GM18505 (cell line): ENCODE measurements at regions not wholly inside any gene's neighbourhood (a gene's known extent, or its start where the extent isn't known, plus 50 kb on each side); places are given as distances from the start of the nearest gene placed in this dataset.

Experiments
- ATAC-seq: cut with Tn5 transposase; IDR thresholded peaks from one replicate; pipeline ENCODE4 v1.9.1; 2021; ENCODE audit not compliant: unreplicated experiment
- POLR2A ChIP-seq: IDR thresholded peaks from 4 replicates; pipeline ENCODE4 v1.6.1; 2011; ENCODE audit warnings: borderline replicate concordance; ENCODE audit not compliant: insufficient read depth, insufficient read length; ENCODE audit errors: extremely low read depth

GRCh38 chr4:186806679-186807421, 83.2 kb upstream of the FAT1 start:
- ATAC-seq, result no peak
- no peak for TF ChIP-seq POLR2A

- no peak for ATAC-seq
- no peak for TF ChIP-seq POLR2A
Measured at GRCh38 chr4:186807808-186808629, 84.4 kb upstream of the FAT1 start.

GRCh38 chr4:186808630-186809018, 85.0 kb upstream of the FAT1 start:
- no peak for ATAC-seq
- TF ChIP-seq POLR2A, result no peak

GRCh38 chr4:186809070-186809469, 85.4 kb upstream of the FAT1 start:
- ATAC-seq, result no peak
- TF ChIP-seq POLR2A, result no peak

- no peak for ATAC-seq
- no peak for TF ChIP-seq POLR2A
Measured at GRCh38 chr4:186810613-186811150, 87.0 kb upstream of the FAT1 start.

GRCh38 chr4:186812592-186812991, 88.9 kb upstream of the FAT1 start:
- no peak for TF ChIP-seq POLR2A
- ATAC-seq, result no peak

GRCh38 chr4:186813377-186814068, 89.9 kb upstream of the FAT1 start:
- TF ChIP-seq POLR2A, result no peak
- ATAC-seq, result no peak

- ATAC-seq, result no peak
- TF ChIP-seq POLR2A, result no peak
Measured at GRCh38 chr4:186814535-186815070, 90.9 kb upstream of the FAT1 start.

GRCh38 chr4:186819342-186820086, 95.9 kb upstream of the FAT1 start:
- ATAC-seq, result no peak
- TF ChIP-seq POLR2A, result no peak

- ATAC-seq, result no peak
- TF ChIP-seq POLR2A, result no peak
Measured at GRCh38 chr4:186820391-186820891, 96.8 kb upstream of the FAT1 start.

- TF ChIP-seq POLR2A, result no peak
- ATAC-seq, result no peak
Measured at GRCh38 chr4:186823989-186824388, 100.3 kb upstream of the FAT1 start.

- no peak for TF ChIP-seq POLR2A
- no peak for ATAC-seq
Measured at GRCh38 chr4:186825069-186825468, 101.4 kb upstream of the FAT1 start.
